ENCODE measurements at regions not wholly inside any gene's neighbourhood (a gene's known extent, or its start where the extent isn't known, plus 50 kb on each side); places are given as distances from the start of the nearest gene placed in this dataset.

DNA sequence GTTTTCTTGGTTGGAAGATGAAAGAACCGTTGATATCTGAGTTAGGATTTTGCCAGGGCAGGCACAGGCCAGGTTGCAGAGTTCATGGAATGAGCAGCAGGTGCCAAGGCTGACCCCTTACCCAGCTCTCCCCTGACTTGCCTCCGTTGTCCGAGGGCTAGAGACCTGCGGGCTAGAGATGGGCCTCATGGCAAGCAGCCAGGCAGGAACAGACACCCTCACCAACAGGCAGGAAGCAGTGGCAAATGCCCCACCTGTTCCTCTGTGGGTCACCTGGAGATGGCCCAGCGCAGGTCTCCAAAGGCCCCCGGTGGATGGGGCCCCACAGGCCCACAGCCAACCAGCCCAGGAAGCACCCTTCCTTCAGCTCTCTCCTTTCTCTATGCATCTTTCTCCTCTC lies 186.7 kb upstream of the PMEPA1 start:
- TF ChIP-seq POLR2AphosphoS5 (IDR thresholded peaks at IDR 0.05; ENCODE audit: low read depth), result no peak
- TF ChIP-seq NANOG (IDR thresholded peaks at IDR 0.05; ENCODE audit: borderline replicate concordance), result no peak
- no peak for TF ChIP-seq EZH2phosphoT487 (IDR thresholded peaks at IDR 0.05; ENCODE audit: unreplicated experiment)
- TF ChIP-seq, protein P1, sequence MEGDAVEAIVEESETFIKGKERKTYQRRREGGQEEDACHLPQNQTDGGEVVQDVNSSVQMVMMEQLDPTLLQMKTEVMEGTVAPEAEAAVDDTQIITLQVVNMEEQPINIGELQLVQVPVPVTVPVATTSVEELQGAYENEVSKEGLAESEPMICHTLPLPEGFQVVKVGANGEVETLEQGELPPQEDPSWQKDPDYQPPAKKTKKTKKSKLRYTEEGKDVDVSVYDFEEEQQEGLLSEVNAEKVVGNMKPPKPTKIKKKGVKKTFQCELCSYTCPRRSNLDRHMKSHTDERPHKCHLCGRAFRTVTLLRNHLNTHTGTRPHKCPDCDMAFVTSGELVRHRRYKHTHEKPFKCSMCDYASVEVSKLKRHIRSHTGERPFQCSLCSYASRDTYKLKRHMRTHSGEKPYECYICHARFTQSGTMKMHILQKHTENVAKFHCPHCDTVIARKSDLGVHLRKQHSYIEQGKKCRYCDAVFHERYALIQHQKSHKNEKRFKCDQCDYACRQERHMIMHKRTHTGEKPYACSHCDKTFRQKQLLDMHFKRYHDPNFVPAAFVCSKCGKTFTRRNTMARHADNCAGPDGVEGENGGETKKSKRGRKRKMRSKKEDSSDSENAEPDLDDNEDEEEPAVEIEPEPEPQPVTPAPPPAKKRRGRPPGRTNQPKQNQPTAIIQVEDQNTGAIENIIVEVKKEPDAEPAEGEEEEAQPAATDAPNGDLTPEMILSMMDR (conservative IDR thresholded peaks at IDR 0.05; ENCODE audit: low read depth in 2 of 2), result no peak
- TF ChIP-seq EZH2 (IDR thresholded peaks at IDR 0.05; ENCODE audit: low read depth, unreplicated experiment), result no peak
